DMS53 treated with DMSO at 0.1 percent for 48 hours (cell line): ENCODE measurements at regions not wholly inside any gene's neighbourhood (a gene's known extent, or its start where the extent isn't known, plus 50 kb on each side); places are given as distances from the start of the nearest gene placed in this dataset.

ENCODE experiments used
- DNase-seq: peaks from one replicate; lab custom pipeline; 2025; ENCODE audit not compliant: unreplicated experiment; lab: John Stamatoyannopoulos, UW

- no peak for DNase-seq
These were observed 1195.7 kb upstream of the ZEB2 start for GRCh38 chr2:145715601-145716000.

DNA sequence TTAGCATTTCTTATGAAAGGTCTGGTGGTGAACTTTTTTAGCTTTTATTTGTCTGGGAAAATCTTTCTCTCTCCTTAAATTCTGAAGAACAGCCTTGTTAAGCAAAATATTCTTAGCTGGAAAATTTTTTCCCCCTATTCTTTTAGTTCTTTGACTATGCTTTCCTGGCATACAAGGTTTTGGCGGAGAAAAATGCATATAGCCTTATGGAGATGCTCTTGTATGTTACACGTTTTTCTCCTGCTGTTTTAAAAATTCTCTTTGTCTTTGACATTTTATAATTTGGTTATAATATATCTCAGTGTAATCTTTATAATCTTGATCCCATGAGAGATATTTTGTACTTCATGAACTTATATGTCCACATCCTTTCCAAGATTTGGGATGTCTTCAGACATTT is 1190.4 kb upstream of the ZEB2 start:
- DNase-seq: no peak

GRCh38 chr2:145702305-145702704 is 1182.4 kb upstream of the ZEB2 start:
- DNase-seq: no peak

DNA sequence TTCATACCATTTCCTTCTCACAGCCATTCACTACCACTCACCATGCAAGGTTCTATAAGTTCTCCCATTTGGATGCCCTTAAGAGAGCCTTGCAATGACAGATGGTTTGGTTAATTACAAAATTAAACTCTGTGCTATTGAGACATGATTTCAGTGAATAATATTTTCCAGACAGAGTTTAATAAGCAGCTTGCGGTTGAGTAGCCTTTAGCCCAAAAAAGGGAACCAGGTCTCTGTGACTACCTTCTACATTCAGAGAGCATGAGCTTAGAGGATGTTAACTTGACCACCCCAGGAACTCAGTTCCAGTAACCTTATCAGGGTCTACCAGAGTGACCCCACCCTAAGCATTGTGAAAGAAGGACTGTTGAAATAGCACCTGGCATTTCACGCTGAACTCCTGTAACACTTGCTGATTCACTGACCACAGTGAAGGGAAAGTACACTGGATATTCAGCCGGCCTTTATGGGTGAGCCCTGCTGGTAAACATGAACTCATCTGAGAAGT is 1173.1 kb upstream of the ZEB2 start:
- DNase-seq: no peak

DNA sequence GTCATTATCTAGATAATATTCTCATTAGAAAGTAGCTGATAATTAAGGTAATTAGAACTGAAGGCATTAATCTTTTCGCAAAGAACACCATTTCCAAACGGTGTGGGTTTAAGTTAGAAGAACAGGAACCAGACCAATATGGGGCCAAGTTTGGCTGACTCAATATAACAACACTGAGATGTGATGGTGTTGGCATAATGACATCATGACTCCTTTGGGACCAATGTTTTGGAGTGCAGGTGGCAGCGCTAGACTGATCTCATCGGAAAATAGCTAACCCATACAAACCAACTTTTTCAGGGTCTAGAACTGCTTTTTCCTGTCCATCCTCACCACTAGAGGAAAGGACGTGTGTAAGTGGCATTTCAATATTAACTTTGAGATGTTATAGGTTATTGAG is 1171.7 kb upstream of the ZEB2 start:
- no peak for DNase-seq

DNA sequence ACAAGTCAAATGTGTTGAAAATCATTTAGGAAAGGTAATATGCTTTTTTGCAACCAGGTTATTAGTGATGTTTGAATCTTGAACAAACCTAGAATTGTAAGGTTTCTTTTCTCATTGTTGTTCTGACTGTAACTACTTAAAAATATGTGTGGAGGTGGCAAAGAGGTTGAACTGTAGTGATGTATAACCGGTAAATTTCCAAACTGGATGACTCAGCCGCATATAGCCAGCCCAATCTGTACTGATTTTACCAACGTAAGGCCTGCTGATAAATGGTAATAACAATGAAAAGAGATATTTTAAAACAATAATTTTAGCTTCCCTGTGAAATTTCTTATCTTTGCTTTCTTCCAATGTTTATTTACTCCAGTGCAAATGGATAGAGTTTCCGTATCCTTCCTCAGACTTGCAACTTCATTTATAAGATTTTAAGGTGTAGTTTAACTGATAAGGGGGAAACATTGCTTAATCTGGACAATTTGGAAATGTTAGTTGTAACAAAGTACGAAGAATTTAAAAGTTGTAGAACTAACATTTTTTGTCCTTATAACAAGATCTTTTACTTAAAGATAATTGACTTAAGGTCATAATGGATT is 1170.4 kb upstream of the ZEB2 start:
- no peak for DNase-seq

- no peak for DNase-seq
These were observed 1169.4 kb upstream of the ZEB2 start for GRCh38 chr2:145689277-145689676.

DNA sequence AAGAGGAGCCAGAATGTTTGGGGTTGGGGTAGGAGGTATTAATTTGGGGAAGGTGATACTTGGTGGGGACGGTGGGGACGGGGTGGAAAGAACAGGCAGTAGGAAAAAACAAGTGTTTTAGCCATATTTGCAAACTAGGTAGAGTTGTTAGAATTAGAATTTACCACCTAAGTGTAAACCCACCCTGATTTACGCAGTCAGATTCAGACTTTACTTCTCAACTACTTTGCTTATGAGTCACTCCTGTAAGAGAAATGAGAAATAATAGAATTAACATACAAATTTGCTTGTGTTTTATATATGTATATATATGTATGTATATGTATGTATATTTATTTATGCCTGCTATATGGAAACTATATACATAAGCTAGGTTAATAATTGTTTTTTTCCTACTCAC is 1168.2 kb upstream of the ZEB2 start:
- no peak for DNase-seq

DNA sequence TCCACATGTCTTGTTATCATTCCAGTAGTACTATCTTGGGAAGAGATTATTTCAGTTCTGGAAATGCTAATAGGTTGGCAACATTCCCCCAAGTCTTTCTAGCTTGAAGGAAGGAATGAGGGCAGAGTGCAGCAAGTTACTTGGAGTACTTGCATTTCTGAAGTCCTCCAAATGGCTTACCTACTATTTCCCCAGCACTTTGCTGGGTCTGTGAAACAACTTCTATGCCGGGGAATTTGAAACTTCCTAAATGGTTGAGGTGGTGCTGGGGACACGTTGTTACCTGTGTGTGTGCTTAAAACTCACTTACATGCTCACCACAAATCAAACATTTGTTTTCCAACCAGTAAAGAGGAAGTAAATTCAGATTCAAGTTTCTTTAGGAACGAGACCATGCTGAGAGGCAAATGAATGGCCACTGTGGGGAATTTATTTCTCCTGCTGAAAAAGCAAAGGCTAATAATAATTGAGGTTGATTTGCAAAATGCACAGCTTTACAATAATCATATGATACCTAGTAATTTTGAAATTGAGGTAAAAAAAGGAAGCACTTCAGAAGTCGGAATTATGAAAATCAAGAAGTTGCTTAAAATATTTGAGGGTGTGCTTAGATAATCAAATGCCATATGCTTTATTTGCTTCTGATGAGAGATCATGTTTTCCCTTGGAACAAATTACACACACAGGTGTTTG is 1167.7 kb upstream of the ZEB2 start:
- no peak for DNase-seq

GRCh38 chr2:145685383-145686050 is 1165.6 kb upstream of the ZEB2 start:
- no peak for DNase-seq

DNA sequence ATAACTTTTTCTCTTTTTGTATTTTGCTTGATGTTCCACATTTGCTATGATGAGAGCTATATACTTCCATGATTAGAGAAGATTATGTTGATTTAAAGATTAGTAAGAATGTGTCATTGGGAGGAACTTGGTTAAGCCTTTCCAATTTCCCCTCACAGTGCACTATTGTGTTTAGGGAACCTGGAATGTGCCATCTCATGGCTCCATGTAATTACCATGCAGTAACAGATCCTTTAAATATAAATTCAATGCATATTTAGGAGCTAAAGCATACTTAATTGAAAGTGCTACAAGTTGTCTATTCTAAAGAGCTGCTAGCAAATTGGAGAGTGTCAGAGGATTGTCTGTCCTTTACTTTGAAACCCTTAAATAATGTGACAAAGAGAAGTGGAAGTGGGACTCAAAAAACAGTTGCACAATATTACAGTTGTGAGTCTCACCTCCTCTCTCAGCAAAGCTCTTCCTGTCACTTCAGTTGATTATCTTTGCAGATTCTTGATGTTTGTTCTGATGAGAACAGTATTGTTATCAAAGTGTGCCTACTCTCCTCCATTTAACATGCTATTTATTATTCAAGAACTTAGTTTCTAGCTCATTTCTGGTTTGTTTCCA is 1162.7 kb upstream of the ZEB2 start:
- no peak for DNase-seq

DNA sequence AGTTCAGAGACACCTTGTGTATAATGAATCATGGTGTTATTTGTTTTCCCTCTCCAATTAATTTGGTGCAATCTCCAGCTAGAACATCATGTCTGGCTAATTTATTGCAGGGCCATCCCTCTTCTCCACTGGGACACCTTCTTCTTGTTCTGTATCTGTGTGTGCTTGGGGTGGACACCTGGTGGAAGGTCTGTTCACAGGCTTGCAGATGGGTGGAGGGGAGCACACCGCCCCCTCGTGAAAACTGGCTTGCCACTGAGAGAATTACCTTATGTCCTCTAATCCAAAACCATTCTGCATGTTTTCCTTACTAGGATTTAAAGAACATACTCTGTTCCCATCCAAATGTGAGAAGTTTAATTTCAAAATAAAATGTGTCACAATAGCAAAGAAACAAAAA is 1160.4 kb upstream of the ZEB2 start:
- DNase-seq: no peak

DNA sequence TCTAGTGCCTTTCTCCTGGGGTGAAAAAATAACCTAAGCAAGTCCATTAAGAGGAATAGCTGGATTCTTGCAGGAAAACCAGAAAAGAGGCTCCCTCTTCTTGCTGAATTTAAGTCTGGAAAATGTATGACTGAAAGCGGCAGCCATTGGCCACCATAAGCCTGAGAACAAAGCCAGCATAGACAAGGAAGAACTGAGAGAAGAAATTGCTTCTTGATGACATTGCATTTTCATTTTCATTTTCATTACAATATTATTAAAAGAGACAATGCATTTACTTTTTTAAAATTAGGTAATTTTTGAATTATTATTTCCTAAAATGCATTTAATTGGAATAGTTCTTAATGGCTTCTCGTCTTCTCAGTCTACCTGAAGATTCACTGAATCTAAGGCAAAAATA is 1157.5 kb upstream of the ZEB2 start:
- no peak for DNase-seq

- no peak for DNase-seq
These were observed 1154.8 kb upstream of the ZEB2 start for GRCh38 chr2:145674705-145675104.

- DNase-seq: no peak
These were observed 1149.4 kb upstream of the ZEB2 start for GRCh38 chr2:145669301-145669700.

- no peak for DNase-seq
These were observed 1146.6 kb upstream of the ZEB2 start for GRCh38 chr2:145666552-145666951.

- DNase-seq: no peak
These were observed 1137.3 kb upstream of the ZEB2 start for GRCh38 chr2:145657265-145657664.

GRCh38 chr2:145655165-145655765 is 1135.3 kb upstream of the ZEB2 start:
- DNase-seq: no peak

DNA sequence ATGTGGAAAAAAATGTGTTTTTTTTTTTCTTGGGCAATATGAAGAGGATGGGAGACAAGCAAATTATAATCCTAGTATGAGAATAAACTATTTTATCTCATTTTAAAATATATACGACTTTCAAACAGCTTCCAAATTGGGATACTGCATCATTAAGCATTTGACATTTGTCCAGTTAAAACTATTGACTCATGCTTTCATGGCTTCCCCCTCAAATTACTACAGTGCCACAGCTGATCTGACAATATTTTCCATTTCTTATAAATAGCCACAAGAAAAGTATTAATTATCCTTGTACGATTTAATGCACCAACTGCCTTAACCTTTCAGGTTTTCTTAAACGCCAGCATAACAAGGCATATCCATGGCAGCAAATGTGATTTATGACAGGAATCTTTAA is 1134.8 kb upstream of the ZEB2 start:
- DNase-seq: no peak

DNA sequence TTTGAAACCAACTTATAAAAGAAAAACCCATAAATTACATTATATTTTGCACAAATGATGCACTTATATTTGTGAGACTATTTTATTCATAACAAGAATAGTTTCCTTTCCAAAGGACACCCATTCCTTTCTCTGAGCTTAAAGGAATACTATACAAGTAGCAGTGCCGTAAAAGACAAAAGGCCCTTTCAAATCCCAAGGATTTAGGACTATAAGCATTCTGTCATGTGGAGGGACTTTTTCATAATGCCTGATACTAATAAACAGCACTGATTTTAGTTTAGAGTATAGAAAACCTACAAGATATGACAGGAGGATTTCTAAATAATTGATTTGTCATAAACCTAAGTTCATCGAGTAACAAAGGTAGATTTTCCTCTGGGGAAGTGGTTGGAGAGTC is 1134.2 kb upstream of the ZEB2 start:
- no peak for DNase-seq

GRCh38 chr2:145653553-145653952 is 1133.6 kb upstream of the ZEB2 start:
- DNase-seq: no peak
